ENCODE measurements at regions not wholly inside any gene's neighbourhood (a gene's known extent, or its start where the extent isn't known, plus 50 kb on each side); places are given as distances from the start of the nearest gene placed in this dataset.

GRCh38 chr1:239263801-239264200 lies 122.6 kb upstream of the CHRM3 start:
- DNase-seq: no peak

GRCh38 chr1:239262538-239262937 lies 123.8 kb upstream of the CHRM3 start:
- no peak for DNase-seq

GRCh38 chr1:239261521-239261920 lies 124.8 kb upstream of the CHRM3 start:
- no peak for DNase-seq

GRCh38 chr1:239260842-239261241 lies 125.5 kb upstream of the CHRM3 start:
- DNase-seq: no peak

- no peak for DNase-seq
Observed at GRCh38 chr1:239255628-239256160, 130.7 kb upstream of the CHRM3 start.

GRCh38 chr1:239254999-239255398 lies 131.4 kb upstream of the CHRM3 start:
- DNase-seq: no peak

- DNase-seq: no peak
Observed at GRCh38 chr1:239253032-239253431, 133.3 kb upstream of the CHRM3 start.

- DNase-seq: no peak
Observed at GRCh38 chr1:239250353-239251035, 135.9 kb upstream of the CHRM3 start.

GRCh38 chr1:239247285-239247684 lies 139.1 kb upstream of the CHRM3 start:
- DNase-seq: no peak

- no peak for DNase-seq
Observed at GRCh38 chr1:239244084-239244483, 142.3 kb upstream of the CHRM3 start.

GRCh38 chr1:239243006-239243405 lies 143.4 kb upstream of the CHRM3 start:
- DNase-seq: no peak

- no peak for DNase-seq
Observed at GRCh38 chr1:239242404-239242803, 144.0 kb upstream of the CHRM3 start.

GRCh38 chr1:239240736-239241135 lies 145.6 kb upstream of the CHRM3 start:
- no peak for DNase-seq

GRCh38 chr1:239239529-239239928 lies 146.8 kb upstream of the CHRM3 start:
- no peak for DNase-seq

- DNase-seq: no peak
Observed at GRCh38 chr1:239237912-239238311, 148.5 kb upstream of the CHRM3 start.

GRCh38 chr1:239233626-239234025 lies 152.7 kb upstream of the CHRM3 start:
- no peak for DNase-seq

GRCh38 chr1:239232921-239233320 lies 153.4 kb upstream of the CHRM3 start:
- DNase-seq: no peak

- no peak for DNase-seq
Observed at GRCh38 chr1:239228451-239228850, 157.9 kb upstream of the CHRM3 start.

GRCh38 chr1:239225396-239225795 lies 161.0 kb upstream of the CHRM3 start:
- no peak for DNase-seq

GRCh38 chr1:239224100-239224499 lies 162.3 kb upstream of the CHRM3 start:
- no peak for DNase-seq

- no peak for DNase-seq
Observed at GRCh38 chr1:239222999-239223398, 163.4 kb upstream of the CHRM3 start.

- no peak for DNase-seq
Observed at GRCh38 chr1:239221656-239222055, 164.7 kb upstream of the CHRM3 start.

GRCh38 chr1:239219679-239220078 lies 166.7 kb upstream of the CHRM3 start:
- DNase-seq: no peak

- no peak for DNase-seq
Observed at GRCh38 chr1:239218301-239218700, 168.1 kb upstream of the CHRM3 start.

- DNase-seq: no peak
Observed at GRCh38 chr1:239212811-239213220, 173.6 kb upstream of the CHRM3 start.
